Neural cell (in vitro differentiated cells): ENCODE measurements at regions not wholly inside any gene's neighbourhood (a gene's known extent, or its start where the extent isn't known, plus 50 kb on each side); places are given as distances from the start of the nearest gene placed in this dataset.

ENCODE experiments used
- H2AFZ ChIP-seq: fragments of 200-600, 300-800 bp; sonication (generic), shearing (Covaris generic); 2 replicates; pipeline ENCODE4 v1.6.0; 2014; ENCODE audit warnings: low read depth, mild to moderate bottlenecking, antibody characterized with exemption, low read length, moderate library complexity
- H3F3A ChIP-seq: fragments of 200-600 bp; shearing (Covaris generic); 2 replicates; pipeline ENCODE4 v1.6.1; 2016; ENCODE audit warnings: mild to moderate bottlenecking, moderate library complexity, mixed read lengths, antibody characterized with exemption, low read length; ENCODE audit not compliant: insufficient read depth, poor library complexity, severe bottlenecking
- H3K27ac ChIP-seq: fragments of 200-600, 300-800 bp; sonication (generic), shearing (Covaris generic); 2 replicates; pipeline ENCODE4 v1.5.1; 2014; ENCODE audit warnings: mild to moderate bottlenecking, low read length, moderate library complexity
- H3K27me3 ChIP-seq: fragments of 300-800, 200-600 bp; sonication (generic), shearing (Covaris generic); 2 replicates; pipeline ENCODE4 v1.6.0; 2014; ENCODE audit warnings: mild to moderate bottlenecking, low read depth, low read length, moderate library complexity; ENCODE audit not compliant: insufficient read depth
- H3K36me3 ChIP-seq: fragments of 300-800, 200-600 bp; sonication (generic), shearing (Covaris generic); 2 replicates; pipeline ENCODE4 v1.5.1; 2014; ENCODE audit warnings: mild to moderate bottlenecking, antibody characterized with exemption, low read length, moderate library complexity; ENCODE audit not compliant: insufficient read depth
- H3K4me2 ChIP-seq: fragments of 300-800, 200-600 bp; sonication (generic), shearing (Covaris generic); 2 replicates; pipeline ENCODE4 v1.6.0; 2014; ENCODE audit warnings: mild to moderate bottlenecking, low read length
- H3K4me3 ChIP-seq: fragments of 300-800, 200-600 bp; sonication (generic), shearing (Covaris generic); 2 replicates; pipeline ENCODE4 v1.5.1; 2014; ENCODE audit warnings: mild to moderate bottlenecking, low read length, moderate library complexity
- H3K79me2 ChIP-seq: fragments of 200-600 bp; shearing (Covaris generic); replicated peaks from 2 replicates; pipeline ENCODE4 v1.6.0; 2014; ENCODE audit warnings: mild to moderate bottlenecking, low read length, moderate library complexity; ENCODE audit not compliant: insufficient read depth
- H3K9ac ChIP-seq: fragments of 300-800, 200-600 bp; sonication (generic), shearing (Covaris generic); 2 replicates; pipeline ENCODE4 v1.6.1; 2016; ENCODE audit warnings: mild to moderate bottlenecking, low read length, mixed read lengths
- H3K9me2 ChIP-seq: fragments of 200-600 bp; shearing (Covaris generic); 2 replicates; pipeline ENCODE4 v1.6.1; 2016; ENCODE audit warnings: mild to moderate bottlenecking, low read length, mixed read lengths; ENCODE audit not compliant: insufficient read depth
- H3K9me3 ChIP-seq: fragments of 200-600, 300-800 bp; sonication (generic), shearing (Covaris generic); 2 replicates; pipeline ENCODE4 v1.6.1; 2016; ENCODE audit warnings: mild to moderate bottlenecking, mixed run types, low read length, moderate library complexity, mixed read lengths
- H4K20me1 ChIP-seq: fragments of 200-600 bp; shearing (Covaris generic); 2 replicates; pipeline ENCODE4 v1.6.1; 2016; ENCODE audit warnings: mild to moderate bottlenecking, mixed run types; ENCODE audit not compliant: insufficient read depth
- CTCF ChIP-seq: fragments of 450-650 bp; IDR thresholded peaks from 2 replicates; pipeline ENCODE4 v1.5.1; 2014; ENCODE audit warnings: antibody characterized with exemption, mild to moderate bottlenecking, moderate library complexity; ENCODE audit not compliant: poor library complexity, severe bottlenecking
- EP300 ChIP-seq: fragments of 450-650 bp; conservative IDR thresholded peaks from 2 replicates; pipeline ENCODE4 v1.6.1; 2014; ENCODE audit warnings: antibody characterized with exemption, mild to moderate bottlenecking, moderate library complexity; ENCODE audit not compliant: poor library complexity, severe bottlenecking
- EZH2 ChIP-seq: fragments of 200-600, 300-800 bp; shearing (Covaris generic), sonication (generic); IDR thresholded peaks from 2 replicates; pipeline ENCODE4 v1.6.1; 2014; ENCODE audit warnings: antibody characterized with exemption, low read length, borderline replicate concordance, mild to moderate bottlenecking; ENCODE audit not compliant: insufficient read depth, poor library complexity, severe bottlenecking
- MXI1 ChIP-seq: fragments of 450-650 bp; conservative IDR thresholded peaks from 2 replicates; pipeline ENCODE4 v1.6.1; 2014; ENCODE audit warnings: antibody characterized with exemption, mild to moderate bottlenecking; ENCODE audit not compliant: poor library complexity, severe bottlenecking
- POLR2AphosphoS5 ChIP-seq: IDR thresholded peaks from 2 replicates; pipeline ENCODE4 v1.6.1; 2012
- RAD21 ChIP-seq: fragments of 450-650 bp; conservative IDR thresholded peaks from 2 replicates; pipeline ENCODE4 v1.6.1; 2014; ENCODE audit warnings: antibody characterized with exemption, mild to moderate bottlenecking, moderate library complexity
- REST ChIP-seq: IDR thresholded peaks from 2 replicates; pipeline ENCODE4 v1.6.1; 2012; ENCODE audit warnings: borderline replicate concordance
- SMC3 ChIP-seq: fragments of 450-650 bp; conservative IDR thresholded peaks from 2 replicates; pipeline ENCODE4 v1.6.1; 2014; ENCODE audit warnings: antibody characterized with exemption, mild to moderate bottlenecking, moderate library complexity; ENCODE audit not compliant: poor library complexity
- TAF1 ChIP-seq: IDR thresholded peaks from 2 replicates; pipeline ENCODE4 v1.6.1; 2012; ENCODE audit warnings: low read depth

DNA sequence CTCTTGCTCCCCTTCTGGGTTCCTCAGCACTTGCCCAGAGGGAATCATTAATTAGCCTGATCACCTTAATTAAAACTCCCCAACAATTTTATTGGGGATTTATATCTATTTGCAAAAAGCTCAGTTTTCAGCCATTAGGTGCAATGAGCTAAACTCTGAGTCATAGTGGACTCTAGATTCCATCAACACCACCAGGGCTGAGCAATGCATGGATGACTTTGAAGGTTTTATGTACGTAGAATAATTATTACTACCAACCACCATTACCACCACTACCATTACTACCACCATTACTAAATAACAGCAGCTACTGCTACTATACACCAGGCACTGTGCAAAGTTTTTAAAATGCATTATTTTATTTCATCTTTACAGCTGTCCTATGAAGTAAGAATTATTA, 81.2 kb downstream of the ZNF621 start:
- no peaks in the 10 kb centered on the region for H3K9me2 ChIP-seq
- no peak overlapping the region for H3K27ac ChIP-seq
- no peak overlapping the region for H3K9ac ChIP-seq
- H3K9me3 ChIP-seq, result no peaks in the 10 kb centered on the region
- no peak overlapping the region for H2AFZ ChIP-seq
- H3K27me3 ChIP-seq, result no peaks in the 10 kb centered on the region
- H3K79me2 ChIP-seq, result no peaks in the 10 kb centered on the region
- H3K4me2 ChIP-seq, result no peak overlapping the region
- H3K36me3 ChIP-seq, result no peaks in the 10 kb centered on the region
- H3F3A ChIP-seq, result no peaks in the 10 kb centered on the region
- no peak for TF ChIP-seq POLR2AphosphoS5
- no peak for TF ChIP-seq REST
- TF ChIP-seq SMC3, result no peak
- TF ChIP-seq EZH2, result no peak
- no peak for TF ChIP-seq EP300
- TF ChIP-seq MXI1, result no peak
- no peaks in the 10 kb centered on the region for H4K20me1 ChIP-seq
- H3K4me3 ChIP-seq, result no peak overlapping the region

DNA sequence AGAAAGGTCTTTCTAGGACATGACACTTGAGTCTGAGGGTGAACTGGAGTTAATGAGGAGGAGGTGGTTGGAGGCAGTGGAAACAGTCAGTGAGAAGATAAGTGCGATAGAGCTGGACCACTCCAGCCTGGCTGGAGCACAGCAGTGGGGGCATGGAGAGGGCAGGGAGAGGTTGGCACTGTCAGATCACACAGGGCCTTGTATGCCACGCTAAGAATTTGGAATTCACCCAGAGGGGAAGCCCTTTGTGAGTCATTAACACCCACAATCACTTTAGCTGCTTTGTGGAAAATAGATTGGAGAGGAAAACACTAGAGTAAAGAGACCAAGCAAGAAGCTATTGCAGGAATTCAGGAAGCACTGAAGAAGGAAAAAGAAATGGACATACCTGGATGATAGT, 83.3 kb downstream of the ZNF621 start:
- Histone ChIP-seq H4K20me1 (no peaks in the 10 kb centered on the region), H3K36me3 (no peaks in the 10 kb centered on the region), H3K4me2 (no peak overlapping the region), H2AFZ (no peak overlapping the region), H3K4me3 (no peak overlapping the region), H3K27me3 (no peaks in the 10 kb centered on the region), H3K9me2 (no peaks in the 10 kb centered on the region), H3F3A (no peaks in the 10 kb centered on the region), H3K79me2 (no peaks in the 10 kb centered on the region), H3K9me3 (no peaks in the 10 kb centered on the region), H3K9ac (no peak overlapping the region), H3K27ac (no peak overlapping the region)
- TF ChIP-seq CTCF (no peak), EZH2 (no peak), SMC3 (no peak), RAD21 (no peak), MXI1 (no peak), EP300 (no peak), TAF1 (no peak), REST (no peak), POLR2AphosphoS5 (no peak)
